ENCODE measurements at regions not wholly inside any gene's neighbourhood (a gene's known extent, or its start where the extent isn't known, plus 50 kb on each side); places are given as distances from the start of the nearest gene placed in this dataset.
"Not testable (repeated sequence)": the region's sequence is repeated elsewhere in the genome, so short reads cannot be mapped to it uniquely, and the experiment has no call there.

DNA sequence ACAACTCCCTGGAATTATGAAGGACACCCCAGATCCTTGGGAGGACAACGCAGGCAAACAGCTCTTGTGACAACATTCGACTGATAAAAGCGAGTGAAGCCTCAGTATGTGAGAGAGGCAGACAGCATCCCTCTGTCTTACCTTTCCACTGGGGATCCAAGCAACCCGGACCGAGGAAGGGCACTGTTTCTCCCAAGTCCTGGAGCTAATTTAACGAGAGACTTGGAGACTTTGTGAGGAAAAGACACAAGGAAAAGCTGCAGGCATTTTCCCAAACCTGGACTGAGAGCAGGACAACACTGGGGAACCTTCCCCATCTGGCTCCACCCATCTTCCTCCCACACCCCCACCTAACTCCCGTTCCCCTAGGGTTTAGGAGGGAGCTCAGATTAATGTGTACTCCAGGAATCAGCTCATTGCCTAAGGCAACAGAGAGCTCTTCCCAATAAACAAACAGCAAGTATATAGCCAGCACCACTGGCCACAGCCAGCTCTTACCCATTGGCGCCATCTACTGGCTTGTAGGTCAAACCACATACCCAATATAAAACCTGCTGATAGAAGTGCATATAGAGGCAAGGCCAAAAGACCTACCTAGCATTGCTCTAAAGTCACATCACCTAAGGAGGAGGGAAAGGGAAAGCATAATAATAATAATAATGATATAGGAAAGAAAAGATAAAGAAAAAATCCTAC is 76.7 kb upstream of the NEK3 start:
- peak; percentile 20 for DNase-seq (ENCODE audit: low spot score)
- H3K27me3 Mint-ChIP-seq (ENCODE audit: low read depth); intact Hi-C loops (cut with micrococcal nuclease); H3K27ac Mint-ChIP-seq; H3K36me3 Mint-ChIP-seq (ENCODE audit: low read depth); H3K4me3 Mint-ChIP-seq (ENCODE audit: low read depth); H3K4me1 Mint-ChIP-seq (ENCODE audit: low read depth); H3K9me3 Mint-ChIP-seq: not testable (repeated sequence)

DNA sequence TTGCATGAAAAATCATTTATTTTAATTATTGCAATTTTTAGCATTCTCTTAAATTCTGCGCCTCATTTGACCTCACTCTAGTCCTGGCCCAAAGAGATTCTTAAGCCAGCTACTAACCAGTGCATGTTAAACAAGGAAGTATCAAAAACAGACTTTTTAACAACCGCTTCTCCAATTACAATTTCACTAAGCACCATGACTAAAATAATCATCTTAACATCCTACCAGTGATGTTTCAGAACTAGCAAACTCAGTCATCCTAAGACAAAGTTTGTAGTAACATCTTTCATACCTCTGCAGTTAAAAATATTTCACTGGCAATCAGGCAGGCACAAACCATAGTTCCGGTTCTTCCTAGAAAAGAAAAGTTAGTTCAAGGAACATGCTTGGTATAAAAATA is 75.5 kb upstream of the NEK3 start:
- intact Hi-C loops (cut with micrococcal nuclease); H3K27me3 Mint-ChIP-seq (ENCODE audit: low read depth); DNase-seq (ENCODE audit: low spot score); H3K27ac Mint-ChIP-seq; H3K4me1 Mint-ChIP-seq (ENCODE audit: low read depth); H3K36me3 Mint-ChIP-seq (ENCODE audit: low read depth); H3K9me3 Mint-ChIP-seq; H3K4me3 Mint-ChIP-seq (ENCODE audit: low read depth): not testable (repeated sequence)

DNA sequence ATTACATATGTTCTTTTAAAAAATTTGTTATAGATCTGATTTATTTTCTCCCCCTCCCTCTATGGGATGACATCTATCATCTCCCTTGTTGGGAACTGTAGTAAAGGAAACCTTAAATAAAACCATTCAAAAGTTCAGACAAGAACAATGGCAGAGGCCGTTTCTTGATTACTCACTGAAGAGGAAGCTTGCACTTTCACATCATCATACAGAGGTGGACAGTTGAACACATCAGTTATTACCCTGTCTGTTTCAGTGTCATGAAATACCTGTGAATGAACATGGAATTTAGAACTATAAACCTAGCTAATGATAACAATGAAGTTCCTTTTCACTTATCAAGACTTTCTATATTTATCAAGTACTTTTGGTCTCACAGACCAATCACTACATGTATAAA is 63.7 kb upstream of the NEK3 start:
- DNase-seq (ENCODE audit: low spot score); intact Hi-C loops (cut with micrococcal nuclease); H3K4me1 Mint-ChIP-seq (ENCODE audit: low read depth); H3K4me3 Mint-ChIP-seq (ENCODE audit: low read depth); H3K27ac Mint-ChIP-seq; H3K9me3 Mint-ChIP-seq; H3K27me3 Mint-ChIP-seq (ENCODE audit: low read depth); H3K36me3 Mint-ChIP-seq (ENCODE audit: low read depth): not testable (repeated sequence)

DNA sequence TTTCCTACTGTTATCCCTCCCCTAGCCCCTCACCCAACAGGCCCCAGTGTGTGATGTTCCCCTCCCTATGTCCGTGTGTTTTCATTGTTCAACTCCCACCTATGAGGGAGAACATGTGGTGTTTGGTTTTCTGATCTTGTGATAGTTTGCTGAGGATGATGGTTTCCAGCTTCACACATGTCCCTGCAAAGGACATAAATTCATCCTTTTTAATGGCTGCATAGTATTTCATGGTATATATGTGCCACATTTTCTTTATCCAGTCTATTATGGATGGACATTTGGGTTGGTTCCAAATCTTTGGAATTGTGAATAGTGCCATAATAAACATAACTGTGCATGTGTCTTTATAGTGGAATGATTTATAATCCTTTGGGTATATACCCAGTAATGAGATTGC is 54.5 kb upstream of the NEK3 start:
- H3K27ac Mint-ChIP-seq; H3K27me3 Mint-ChIP-seq (ENCODE audit: low read depth); H3K9me3 Mint-ChIP-seq; intact Hi-C loops (cut with micrococcal nuclease); H3K4me1 Mint-ChIP-seq (ENCODE audit: low read depth); H3K4me3 Mint-ChIP-seq (ENCODE audit: low read depth); H3K36me3 Mint-ChIP-seq (ENCODE audit: low read depth); DNase-seq (ENCODE audit: low spot score): not testable (repeated sequence)

DNA sequence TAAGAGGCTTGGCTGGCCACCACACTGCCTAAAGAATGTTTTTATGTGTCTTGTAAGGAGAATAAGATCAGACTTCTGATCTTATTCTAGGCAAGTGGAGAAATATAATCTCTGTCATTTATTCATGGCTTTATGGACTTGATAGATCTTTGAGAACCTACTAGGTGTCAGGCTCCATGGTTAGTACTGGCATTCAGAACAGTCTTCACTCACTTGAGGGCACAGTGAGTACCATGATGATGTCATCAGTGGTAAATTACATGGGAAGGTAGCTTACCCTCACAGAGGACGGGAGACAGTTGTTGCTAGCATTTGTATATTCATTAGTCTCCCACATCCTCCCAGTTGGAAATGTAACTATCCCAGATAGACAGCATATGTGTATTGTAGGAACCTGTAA is 53.5 kb upstream of the NEK3 start:
- intact Hi-C loops (cut with micrococcal nuclease), result not testable (repeated sequence)

DNA sequence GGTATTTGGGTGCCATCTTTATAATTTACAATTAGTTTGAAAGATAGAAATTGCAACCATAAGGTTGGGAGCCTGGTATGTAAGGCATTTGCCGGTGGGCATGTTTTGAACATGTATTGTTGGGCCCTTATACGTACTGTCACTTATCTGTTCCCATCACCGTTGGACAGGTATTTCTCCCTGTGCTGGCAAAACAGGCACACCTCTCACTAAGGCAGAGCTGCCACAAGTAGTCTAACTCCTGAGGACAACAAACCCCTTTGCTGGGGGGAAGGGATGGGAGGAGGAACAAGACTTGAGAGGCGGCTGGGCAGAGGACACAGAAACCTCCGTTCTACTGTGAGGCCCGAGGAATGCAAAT is 52.0 kb upstream of the NEK3 start:
- DNase-seq (ENCODE audit: low spot score); intact Hi-C loops (cut with micrococcal nuclease); H3K4me1 Mint-ChIP-seq (ENCODE audit: low read depth); H3K27me3 Mint-ChIP-seq (ENCODE audit: low read depth); H3K4me3 Mint-ChIP-seq (ENCODE audit: low read depth); H3K27ac Mint-ChIP-seq; H3K9me3 Mint-ChIP-seq; H3K36me3 Mint-ChIP-seq (ENCODE audit: low read depth): not testable (repeated sequence)

More for the DNA sequence above, 53.5 kb upstream of the NEK3 start:
- H3K9me3 Mint-ChIP-seq; H3K4me1 Mint-ChIP-seq (ENCODE audit: low read depth); DNase-seq (ENCODE audit: low spot score); H3K27ac Mint-ChIP-seq; H3K27me3 Mint-ChIP-seq (ENCODE audit: low read depth); H3K4me3 Mint-ChIP-seq (ENCODE audit: low read depth); H3K36me3 Mint-ChIP-seq (ENCODE audit: low read depth): not testable (repeated sequence)

DNA sequence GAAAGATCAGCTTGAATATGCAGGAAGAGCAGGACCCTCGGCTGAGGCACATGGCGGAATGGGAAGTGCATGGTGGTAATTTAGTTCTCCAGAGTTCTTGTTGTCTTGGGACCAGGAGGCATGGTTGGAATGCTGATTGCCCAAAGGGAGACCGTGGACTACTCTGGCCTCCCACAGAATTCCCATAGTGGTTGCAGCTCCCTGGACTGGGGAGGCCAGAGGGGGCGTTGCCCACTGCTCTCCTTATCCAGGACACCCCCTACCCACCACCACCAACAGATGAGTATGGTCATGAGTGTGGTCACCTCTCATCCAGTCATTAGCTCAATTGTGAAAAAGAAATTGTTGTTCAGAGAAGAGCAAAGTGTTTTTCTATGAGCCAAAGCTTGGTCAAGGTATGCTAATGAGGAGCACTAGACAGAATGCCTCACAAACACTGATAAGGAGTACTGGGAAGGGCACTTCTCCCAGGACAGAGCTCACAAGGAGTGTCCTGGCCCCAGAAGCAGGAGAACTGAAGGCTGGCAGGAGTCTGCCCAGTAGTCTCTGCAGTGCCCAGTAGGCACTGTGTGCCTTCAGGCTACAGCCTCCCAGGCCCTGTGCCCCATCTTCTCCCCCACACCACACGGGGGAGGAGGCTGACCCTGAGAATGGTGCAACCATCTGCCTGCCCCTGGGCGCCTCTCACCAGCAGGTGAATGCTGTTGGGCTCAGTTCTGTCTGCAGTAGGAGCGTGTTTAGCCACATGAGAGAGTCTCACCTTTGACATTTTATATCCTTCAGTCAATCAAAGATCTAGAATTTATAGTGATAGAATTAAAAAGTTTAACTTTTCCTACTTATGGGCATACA is 51.4 kb upstream of the NEK3 start:
- H3K27ac Mint-ChIP-seq; intact Hi-C loops (cut with micrococcal nuclease); DNase-seq (ENCODE audit: low spot score); H3K4me3 Mint-ChIP-seq (ENCODE audit: low read depth); H3K4me1 Mint-ChIP-seq (ENCODE audit: low read depth); H3K9me3 Mint-ChIP-seq; H3K36me3 Mint-ChIP-seq (ENCODE audit: low read depth); H3K27me3 Mint-ChIP-seq (ENCODE audit: low read depth): not testable (repeated sequence)

Measured in activated T-helper 2 cell treated with anti-CD3 and anti-CD28 coated beads, Interferon-gamma antibody, Interleukin-2, Interleukin-4, amounts not matched to agents 10 μg/mL and 5 μg/mL and 100 μg/mL, durations not matched to agents 14 hours and 24 hours and 36 hours (primary cell).